ENCODE measurements at regions not wholly inside any gene's neighbourhood (a gene's known extent, or its start where the extent isn't known, plus 50 kb on each side); places are given as distances from the start of the nearest gene placed in this dataset.

- POLR2A ChIA-PET = no interaction called here
- WGBS (ENCODE audit: missing lambda C conversion rate) = under 1% methylated on average over 3 of the region's 3 CpGs
Measured at GRCh38 chr16:60815865-60816264, 1220.4 kb downstream of the CDH8 start.

GRCh38 chr16:60815033-60815432 lies 1221.2 kb downstream of the CDH8 start:
- Histone ChIP-seq H3K4me1 (no peaks in the 10 kb centered on the region), H3K4me3 (no peak overlapping the region), H3K4me2 (no peak overlapping the region), H3K9me3 (no peaks in the 10 kb centered on the region), H3K27ac (no peak overlapping the region)
- CTCF ChIA-PET = no interaction called here
- no peak for TF ChIP-seq NFE2L2 (conservative IDR thresholded peaks at IDR 0.05; ENCODE audit: low read length)
- no peak for TF ChIP-seq CTCF (IDR thresholded peaks at IDR 0.05)
- TF ChIP-seq PHF8 (IDR thresholded peaks at IDR 0.05; ENCODE audit: borderline replicate concordance, low read depth) = no peak
- no peak for TF ChIP-seq EHMT2 (IDR thresholded peaks at IDR 0.05; ENCODE audit: low read depth)
- TF ChIP-seq JUNB (IDR thresholded peaks at IDR 0.05) = no peak
- no peak for TF ChIP-seq ATOH8 (CRISPR knock-in tag; IDR thresholded peaks at IDR 0.05; ENCODE audit: low read depth)
- TF ChIP-seq MAX (IDR thresholded peaks at IDR 0.05) = no peak
- no peak for TF ChIP-seq USF2 (IDR thresholded peaks at IDR 0.05)
- no peak for TF ChIP-seq EP300 (IDR thresholded peaks at IDR 0.05)
- TF ChIP-seq BCL3 (IDR thresholded peaks at IDR 0.05) = no peak
- TF ChIP-seq CBX2 (IDR thresholded peaks at IDR 0.05; ENCODE audit: borderline replicate concordance, low read depth) = no peak
- TF ChIP-seq POLR2A (IDR thresholded peaks at IDR 0.05; ENCODE audit: low read length) = no peak
- no peak for TF ChIP-seq CHD2 (IDR thresholded peaks at IDR 0.05; ENCODE audit: low read length, partially characterized antibody)
- no peak for TF ChIP-seq HDAC2 (IDR thresholded peaks at IDR 0.05)
- FAIRE-seq (no peak), DNase-seq (ENCODE audit: low read depth in 1 of 2, low spot score in 1 of 2) (no peak), ATAC-seq (no peak)
- WGBS (ENCODE audit: missing lambda C conversion rate) = 3% methylated on average over 3 of the region's 3 CpGs
- POLR2A ChIA-PET = no interaction called here

More at GRCh38 chr16:60815865-60816264, 1220.4 kb downstream of the CDH8 start:
- H3K4me2 ChIP-seq = no peak overlapping the region
- H3K27ac ChIP-seq = no peak overlapping the region
- DNase-seq (ENCODE audit: low read depth in 1 of 2, low spot score in 1 of 2) = no peak
- no peaks in the 10 kb centered on the region for H3K4me1 ChIP-seq
- no peak for TF ChIP-seq PHF8 (IDR thresholded peaks at IDR 0.05; ENCODE audit: borderline replicate concordance, low read depth)
- TF ChIP-seq HES2 (IDR thresholded peaks at IDR 0.05) = no peak
- no peak for TF ChIP-seq JUN (IDR thresholded peaks at IDR 0.05)
- TF ChIP-seq POLR2A (IDR thresholded peaks at IDR 0.05; ENCODE audit: low read length) = no peak
- no peak for TF ChIP-seq HOXA7 (CRISPR knock-in tag; IDR thresholded peaks at IDR 0.05)
- TF ChIP-seq FOXS1 (CRISPR knock-in tag; IDR thresholded peaks at IDR 0.05) = no peak
- no peak for TF ChIP-seq RARB (CRISPR knock-in tag; IDR thresholded peaks at IDR 0.05)
- TF ChIP-seq CHD2 (IDR thresholded peaks at IDR 0.05; ENCODE audit: low read length, partially characterized antibody) = no peak
- TF ChIP-seq CBX2 (IDR thresholded peaks at IDR 0.05; ENCODE audit: borderline replicate concordance, low read depth) = no peak
- no peak for TF ChIP-seq RFX5 (IDR thresholded peaks at IDR 0.05)
- no peak for TF ChIP-seq EP300 (IDR thresholded peaks at IDR 0.05)
- no peak for TF ChIP-seq JUNB (IDR thresholded peaks at IDR 0.05)
- ATAC-seq = no peak
- no peaks in the 10 kb centered on the region for H3K9me3 ChIP-seq
- CTCF ChIA-PET = interaction anchor here (0.6 kb wide), 1 partner anchor 577 kb away, joined by 3 read pairs; no protein-coding TSS in a partner anchor
- no peak overlapping the region for H3K4me3 ChIP-seq
- FAIRE-seq = no peak

- ChIA-PET CTCF (no interaction called here), POLR2A (no interaction called here)
- H3K4me1 ChIP-seq = no peaks in the 10 kb centered on the region
- no peak overlapping the region for H3K4me2 ChIP-seq
- ATAC-seq (no peak), FAIRE-seq (no peak), DNase-seq (ENCODE audit: low read depth in 1 of 2, low spot score in 1 of 2) (no peak)
- H3K4me3 ChIP-seq = no peak overlapping the region
- H3K27ac ChIP-seq = no peak overlapping the region
- no peaks in the 10 kb centered on the region for H3K9me3 ChIP-seq
- peak; percentile 87 for TF ChIP-seq MAFK (IDR thresholded peaks at IDR 0.05; ENCODE audit: partially characterized antibody)
- TF ChIP-seq CTCF (IDR thresholded peaks at IDR 0.05) = no peak
Measured at GRCh38 chr16:60811657-60812056, 1224.6 kb downstream of the CDH8 start.
